ENCODE measurements at regions not wholly inside any gene's neighbourhood (a gene's known extent, or its start where the extent isn't known, plus 50 kb on each side); places are given as distances from the start of the nearest gene placed in this dataset.

DNA sequence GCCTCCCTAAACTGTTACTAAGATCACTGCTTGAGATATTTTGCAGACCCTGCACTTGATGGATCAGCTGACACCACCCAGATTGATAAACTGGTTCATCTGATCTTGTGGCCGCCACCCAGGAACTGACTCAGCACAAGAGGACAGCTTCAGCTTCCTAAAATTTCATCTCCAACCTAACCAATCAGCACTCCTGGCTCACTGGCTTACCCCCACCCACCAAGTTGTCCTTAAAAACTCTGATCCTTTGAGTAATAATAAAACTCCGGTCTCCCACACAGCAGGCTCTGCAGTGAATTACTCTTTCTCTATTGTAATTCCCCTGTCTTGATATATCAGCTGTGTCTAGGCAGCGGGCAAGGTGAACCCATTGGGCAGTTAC is 174.8 kb downstream of the UTP18 start:
- H3K9me3 ChIP-seq: no peaks in the 10 kb centered on the region
- TF ChIP-seq, protein P1, sequence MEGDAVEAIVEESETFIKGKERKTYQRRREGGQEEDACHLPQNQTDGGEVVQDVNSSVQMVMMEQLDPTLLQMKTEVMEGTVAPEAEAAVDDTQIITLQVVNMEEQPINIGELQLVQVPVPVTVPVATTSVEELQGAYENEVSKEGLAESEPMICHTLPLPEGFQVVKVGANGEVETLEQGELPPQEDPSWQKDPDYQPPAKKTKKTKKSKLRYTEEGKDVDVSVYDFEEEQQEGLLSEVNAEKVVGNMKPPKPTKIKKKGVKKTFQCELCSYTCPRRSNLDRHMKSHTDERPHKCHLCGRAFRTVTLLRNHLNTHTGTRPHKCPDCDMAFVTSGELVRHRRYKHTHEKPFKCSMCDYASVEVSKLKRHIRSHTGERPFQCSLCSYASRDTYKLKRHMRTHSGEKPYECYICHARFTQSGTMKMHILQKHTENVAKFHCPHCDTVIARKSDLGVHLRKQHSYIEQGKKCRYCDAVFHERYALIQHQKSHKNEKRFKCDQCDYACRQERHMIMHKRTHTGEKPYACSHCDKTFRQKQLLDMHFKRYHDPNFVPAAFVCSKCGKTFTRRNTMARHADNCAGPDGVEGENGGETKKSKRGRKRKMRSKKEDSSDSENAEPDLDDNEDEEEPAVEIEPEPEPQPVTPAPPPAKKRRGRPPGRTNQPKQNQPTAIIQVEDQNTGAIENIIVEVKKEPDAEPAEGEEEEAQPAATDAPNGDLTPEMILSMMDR (IDR thresholded peaks at IDR 0.05; ENCODE audit: low read depth, low read length): no peak
- H3K4me1 ChIP-seq: peaks cover 19% of the 10 kb centered on the region
- H3K36me3 ChIP-seq: no peaks in the 10 kb centered on the region
- no peaks in the 10 kb centered on the region for H3K27me3 ChIP-seq
- 0 out of 2 replicates have a peak overlapping the region, but pooled peaks have one; percentile 11 for H3K4me3 ChIP-seq (ENCODE audit: low read depth, low read length)
- no peak for DNase-seq

DNA sequence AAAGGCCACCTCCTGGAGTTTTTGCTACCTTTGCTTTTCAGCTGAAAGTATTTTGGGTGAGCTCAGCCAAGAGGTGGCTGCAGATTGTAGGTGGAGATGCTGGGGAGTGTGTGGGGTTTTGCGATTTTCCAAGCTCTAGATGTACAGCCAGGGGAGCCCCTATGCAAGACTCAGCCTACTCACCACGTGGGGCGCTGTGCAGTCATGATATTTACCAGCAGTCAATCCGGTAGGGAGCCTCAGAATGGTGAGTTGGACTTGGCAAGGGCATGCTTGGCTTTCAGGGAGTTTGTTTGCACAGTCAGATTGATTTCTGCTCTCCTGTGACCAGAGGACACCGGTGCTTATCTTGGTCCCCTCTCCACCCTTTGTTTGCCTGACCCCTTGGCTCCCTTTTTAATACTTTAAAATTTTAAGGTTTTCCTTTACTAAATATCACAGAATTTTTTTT is 175.3 kb downstream of the UTP18 start:
- Histone ChIP-seq H3K4me1 (peaks cover 21% of the 10 kb centered on the region), H3K9me3 (no peaks in the 10 kb centered on the region), H3K36me3 (no peaks in the 10 kb centered on the region), H3K4me3 (ENCODE audit: low read depth, low read length) (0 out of 2 replicates have a peak overlapping the region, but pooled peaks have one; percentile 11), H3K27me3 (no peaks in the 10 kb centered on the region)
- peak; percentile 87 for DNase-seq
- TF ChIP-seq, protein P1 (IDR thresholded peaks at IDR 0.05; ENCODE audit: low read depth, low read length): peak; percentile 90

DNA sequence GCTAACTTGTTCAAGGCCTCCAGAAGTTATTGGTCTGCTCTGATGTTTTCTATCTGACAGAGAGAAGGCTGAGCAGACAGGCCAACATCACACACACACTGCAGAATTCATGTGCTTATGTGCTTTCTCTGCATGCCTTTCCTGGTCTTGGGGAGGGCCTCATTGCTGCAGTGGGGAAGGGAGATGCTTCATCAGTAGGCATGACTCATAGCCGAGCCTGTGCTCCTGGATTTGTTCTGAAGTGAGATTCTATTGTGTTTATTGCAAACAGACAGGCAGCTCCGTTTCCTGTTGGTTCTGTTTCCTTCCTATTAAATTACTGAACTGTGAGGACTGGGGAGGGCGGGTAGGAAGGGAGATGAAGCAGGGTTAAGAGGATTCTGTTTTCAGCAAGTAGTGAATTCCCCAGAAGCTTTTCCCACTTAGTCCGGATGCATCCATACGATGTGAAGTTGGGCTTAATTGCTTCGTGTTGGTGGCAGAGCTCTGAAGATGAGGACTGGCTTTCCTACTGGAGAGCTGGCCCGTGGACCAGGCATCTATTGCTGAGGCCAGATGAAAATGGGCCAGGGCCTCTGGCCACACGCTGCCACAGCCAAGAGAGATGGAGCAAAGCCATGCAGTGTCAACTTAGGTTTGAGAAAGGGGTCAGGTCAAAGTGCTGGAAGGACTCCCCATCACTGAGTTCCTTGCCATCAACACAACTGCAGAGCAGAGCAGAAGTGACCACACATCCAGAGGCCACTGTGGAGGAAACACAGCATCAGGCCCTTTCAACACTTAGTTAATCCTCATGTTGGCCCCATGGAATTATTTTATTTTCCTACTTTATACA is 179.3 kb downstream of the UTP18 start:
- H3K27me3 ChIP-seq: no peaks in the 10 kb centered on the region
- H3K4me1 ChIP-seq: peaks cover 21% of the 10 kb centered on the region
- H3K36me3 ChIP-seq: no peaks in the 10 kb centered on the region
- TF ChIP-seq, protein P1 (IDR thresholded peaks at IDR 0.05; ENCODE audit: low read depth, low read length): no peak
- DNase-seq: peak; percentile 74
- H3K4me3 ChIP-seq (ENCODE audit: low read depth, low read length): no peak overlapping the region
- H3K9me3 ChIP-seq: no peaks in the 10 kb centered on the region

DNA sequence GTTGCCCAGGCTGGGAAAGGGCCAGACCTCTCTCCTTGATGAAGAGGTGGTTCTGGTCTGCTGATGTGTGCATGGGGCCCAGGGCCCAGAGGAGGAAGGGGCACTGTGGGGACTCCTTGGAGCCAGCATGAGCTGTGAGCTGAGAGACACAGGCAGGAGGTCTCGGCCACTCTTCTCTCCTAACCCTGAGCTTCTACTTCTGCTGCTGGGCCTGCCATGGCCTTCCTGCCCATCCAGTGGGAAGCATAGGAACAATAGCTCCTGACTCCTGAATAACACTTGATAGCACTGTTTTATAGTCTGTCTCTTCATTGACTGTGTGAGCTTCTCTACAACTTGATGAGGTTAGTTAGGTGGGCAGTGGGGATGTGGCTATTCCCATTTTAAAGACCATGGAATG is 181.1 kb downstream of the UTP18 start:
- no peaks in the 10 kb centered on the region for H3K36me3 ChIP-seq
- H3K4me3 ChIP-seq (ENCODE audit: low read depth, low read length): no peak overlapping the region
- no peak for DNase-seq
- H3K9me3 ChIP-seq: no peaks in the 10 kb centered on the region
- peaks cover 15% of the 10 kb centered on the region for H3K4me1 ChIP-seq
- H3K27me3 ChIP-seq: no peaks in the 10 kb centered on the region
- TF ChIP-seq, protein P1 (IDR thresholded peaks at IDR 0.05; ENCODE audit: low read depth, low read length): no peak

- DNase-seq: no peak
- no peak overlapping the region for H3K4me3 ChIP-seq (ENCODE audit: low read depth, low read length)
- H3K27me3 ChIP-seq: no peaks in the 10 kb centered on the region
- H3K4me1 ChIP-seq: peaks cover 15% of the 10 kb centered on the region
- H3K9me3 ChIP-seq: no peaks in the 10 kb centered on the region
- TF ChIP-seq, protein P1 (IDR thresholded peaks at IDR 0.05; ENCODE audit: low read depth, low read length): no peak
- no peaks in the 10 kb centered on the region for H3K36me3 ChIP-seq
These were observed 181.9 kb downstream of the UTP18 start for GRCh38 chr17:51442088-51442865.

All from BE2C (cell line).